ENCODE measurements at regions not wholly inside any gene's neighbourhood (a gene's known extent, or its start where the extent isn't known, plus 50 kb on each side); places are given as distances from the start of the nearest gene placed in this dataset.

DNA sequence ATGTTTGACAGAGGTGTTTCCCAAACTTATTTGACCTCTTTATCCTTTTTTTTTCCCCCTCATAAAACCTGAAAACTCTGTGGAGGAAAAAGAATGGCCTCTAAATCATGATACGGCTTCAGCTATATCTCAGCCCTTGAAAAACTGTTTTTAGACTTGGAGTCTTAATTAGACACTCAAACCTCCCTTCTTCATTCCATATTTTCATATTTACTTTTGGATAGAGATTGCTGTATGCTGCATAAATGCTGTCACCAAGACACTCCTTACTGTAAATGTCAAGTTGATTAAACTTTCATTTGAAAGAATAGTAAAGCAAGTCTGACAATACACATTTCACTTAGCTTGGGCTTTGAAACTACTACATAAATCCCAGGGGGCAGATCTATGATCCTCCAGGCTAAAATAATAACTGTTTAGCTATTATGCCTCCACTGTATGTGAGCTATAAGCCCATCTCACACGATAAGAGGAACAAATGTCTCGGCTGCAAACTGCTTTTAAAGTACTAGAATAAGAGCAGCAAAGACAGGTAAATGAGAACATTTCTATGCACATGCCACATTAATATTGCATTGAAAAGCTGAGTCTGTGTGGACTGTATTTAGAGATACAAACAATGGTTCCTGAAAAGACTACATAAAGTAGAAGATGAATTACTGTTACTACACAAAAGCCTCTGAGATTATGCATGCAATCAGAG is 141.3 kb upstream of the HMGN3 start:
- TF ChIP-seq, protein P1, sequence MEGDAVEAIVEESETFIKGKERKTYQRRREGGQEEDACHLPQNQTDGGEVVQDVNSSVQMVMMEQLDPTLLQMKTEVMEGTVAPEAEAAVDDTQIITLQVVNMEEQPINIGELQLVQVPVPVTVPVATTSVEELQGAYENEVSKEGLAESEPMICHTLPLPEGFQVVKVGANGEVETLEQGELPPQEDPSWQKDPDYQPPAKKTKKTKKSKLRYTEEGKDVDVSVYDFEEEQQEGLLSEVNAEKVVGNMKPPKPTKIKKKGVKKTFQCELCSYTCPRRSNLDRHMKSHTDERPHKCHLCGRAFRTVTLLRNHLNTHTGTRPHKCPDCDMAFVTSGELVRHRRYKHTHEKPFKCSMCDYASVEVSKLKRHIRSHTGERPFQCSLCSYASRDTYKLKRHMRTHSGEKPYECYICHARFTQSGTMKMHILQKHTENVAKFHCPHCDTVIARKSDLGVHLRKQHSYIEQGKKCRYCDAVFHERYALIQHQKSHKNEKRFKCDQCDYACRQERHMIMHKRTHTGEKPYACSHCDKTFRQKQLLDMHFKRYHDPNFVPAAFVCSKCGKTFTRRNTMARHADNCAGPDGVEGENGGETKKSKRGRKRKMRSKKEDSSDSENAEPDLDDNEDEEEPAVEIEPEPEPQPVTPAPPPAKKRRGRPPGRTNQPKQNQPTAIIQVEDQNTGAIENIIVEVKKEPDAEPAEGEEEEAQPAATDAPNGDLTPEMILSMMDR (IDR thresholded peaks at IDR 0.05), result no peak
- TF ChIP-seq POLR2A (IDR thresholded peaks at IDR 0.05), result no peak

All from testis (tissue), 2 donors.